Naive B cell (primary cell): ENCODE measurements at regions not wholly inside any gene's neighbourhood (a gene's known extent, or its start where the extent isn't known, plus 50 kb on each side); places are given as distances from the start of the nearest gene placed in this dataset.

Experiments used
- ATAC-seq, 2 donors: fragments of 150-1000 bp; cut with Tn5 transposase; 2 replicates each; pipeline ENCODE4 v1.10.0; 2021; ENCODE audit warnings: low read depth in 2 of 2, mild to moderate bottlenecking in 2 of 2, moderate library complexity in 2 of 2
- DNase-seq: peaks from one replicate; pipeline ENCODE4 v3.0.0; 2022
- H3K27ac Mint-ChIP-seq, 6 donors: one replicate each; pipeline ENCODE4 v1.8.0; 2020 to 2022; ENCODE audit warnings: mild to moderate bottlenecking in 6 of 6, mixed read lengths in 6 of 6, moderate library complexity in 5 of 6, inconsistent platforms in 2 of 6
- H3K27me3 Mint-ChIP-seq, 3 donors: one replicate each; pipeline ENCODE4 v1.8.0; 2021 to 2022; ENCODE audit warnings: mixed read lengths in 3 of 3, mild to moderate bottlenecking in 1 of 3
- H3K36me3 Mint-ChIP-seq, 2 donors: one replicate each; pipeline ENCODE4 v1.8.0; 2020 to 2022; ENCODE audit warnings: mixed read lengths in 2 of 2, inconsistent platforms in 1 of 2, mild to moderate bottlenecking in 1 of 2
- H3K4me1 Mint-ChIP-seq, 3 donors: one replicate each; pipeline ENCODE4 v1.8.0; 2020 to 2022; ENCODE audit warnings: mixed read lengths in 3 of 3, inconsistent platforms in 1 of 3, mild to moderate bottlenecking in 1 of 3, moderate library complexity in 1 of 3
- H3K4me3 Mint-ChIP-seq, 8 donors: one replicate each; pipeline ENCODE4 v1.8.0; 2020 to 2022; ENCODE audit warnings: mild to moderate bottlenecking in 8 of 8, mixed read lengths in 8 of 8, moderate library complexity in 8 of 8, inconsistent platforms in 2 of 8
- H3K9me3 Mint-ChIP-seq, 7 donors: one replicate each; pipeline ENCODE4 v1.8.0; 2020 to 2022; ENCODE audit warnings: mixed read lengths in 7 of 7, mild to moderate bottlenecking in 5 of 7, inconsistent platforms in 2 of 7, moderate library complexity in 1 of 7

DNA sequence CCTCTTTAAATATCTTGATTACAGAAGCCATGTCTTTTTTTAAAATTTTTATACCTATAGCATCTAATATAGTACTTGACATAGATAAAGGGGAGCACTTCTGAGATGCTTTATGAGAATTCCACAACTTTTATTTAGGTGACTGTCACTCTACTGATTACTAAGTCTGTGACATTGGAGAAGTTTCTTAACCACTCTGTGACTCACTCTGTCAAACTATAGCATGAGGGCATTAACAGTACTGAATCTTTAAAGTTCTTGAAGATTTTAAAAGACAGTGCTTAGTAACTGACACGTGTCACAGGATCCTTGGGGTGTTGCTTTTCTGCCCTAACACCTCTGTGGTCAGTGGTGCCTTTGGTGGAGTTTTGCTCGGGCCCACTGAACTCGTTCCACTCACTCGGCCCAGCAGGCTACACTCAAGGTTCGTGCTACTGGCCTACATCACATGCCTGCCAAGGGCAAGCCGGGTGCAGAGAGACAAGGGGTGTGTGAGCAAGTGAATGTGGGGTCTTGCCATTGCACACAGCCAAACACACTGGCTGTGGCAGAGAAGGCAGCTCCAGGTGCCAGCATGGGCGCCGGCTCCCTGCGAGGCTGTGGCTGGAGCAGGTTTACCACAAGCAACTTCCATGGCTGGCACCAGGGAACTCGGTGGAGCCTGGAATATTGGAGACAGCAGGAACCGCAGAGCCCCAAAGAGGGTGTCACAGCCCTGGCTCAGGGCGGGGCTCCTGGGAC is 734.0 kb upstream of the CDH7 start:
- no peak overlapping the region for H3K27ac Mint-ChIP-seq
- H3K36me3 Mint-ChIP-seq, result no peaks in the 10 kb centered on the region
- no peaks in the 10 kb centered on the region for H3K27me3 Mint-ChIP-seq
- H3K4me3 Mint-ChIP-seq, result no peak overlapping the region
- no peaks in the 10 kb centered on the region for H3K4me1 Mint-ChIP-seq
- H3K9me3 Mint-ChIP-seq, result peaks cover 0 to 2% (median 0%) of the 10 kb centered on the region in 7 donors
- no peak for ATAC-seq
- DNase-seq, result no peak

DNA sequence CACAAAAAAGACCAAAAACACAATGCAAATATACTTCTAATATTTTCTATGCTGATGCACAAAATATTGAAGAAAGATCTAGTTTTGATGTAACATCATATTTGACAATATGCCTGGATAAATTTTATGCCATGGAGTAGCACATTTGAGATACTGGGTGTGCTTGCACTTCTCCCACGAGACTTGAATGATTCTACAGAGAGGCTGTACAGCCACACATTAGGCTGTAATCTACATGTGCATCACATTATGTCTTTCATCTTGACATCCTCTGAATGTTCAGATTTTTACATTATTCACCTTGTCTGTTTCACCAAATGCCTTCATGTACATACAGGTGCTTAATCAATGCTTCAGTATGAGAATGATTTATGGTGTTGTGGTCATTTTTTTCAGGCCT is 756.4 kb upstream of the CDH7 start:
- Mint-ChIP-seq H3K9me3 (peaks cover 0 to 3% (median 0%) of the 10 kb centered on the region in 7 donors), H3K4me1 (no peaks in the 10 kb centered on the region), H3K36me3 (no peaks in the 10 kb centered on the region), H3K4me3 (peak overlapping the region in 1 of 8 donors; percentile 30), H3K27ac (no peak overlapping the region), H3K27me3 (no peaks in the 10 kb centered on the region)
- ATAC-seq, result no peak
- no peak for DNase-seq

DNA sequence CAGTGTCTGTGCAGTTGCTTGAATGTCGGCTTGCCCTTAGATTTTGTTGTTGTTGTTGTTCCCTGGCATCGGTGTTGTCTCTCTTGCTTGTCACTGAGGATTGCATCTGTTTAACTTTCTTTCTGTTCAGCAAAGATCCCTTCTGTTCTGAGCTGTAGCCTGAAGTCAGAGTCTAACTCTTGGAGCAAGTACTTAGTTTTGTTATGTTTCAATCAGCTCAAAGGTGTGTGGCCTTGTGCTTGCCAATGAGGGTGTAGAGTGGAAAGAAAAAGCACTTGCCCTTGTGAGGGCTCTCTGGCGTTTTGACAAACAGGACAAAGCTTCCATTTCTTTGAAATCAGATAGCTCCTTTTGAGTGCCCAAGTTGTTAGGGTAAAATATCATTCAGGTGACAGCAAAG is 757.1 kb upstream of the CDH7 start:
- Mint-ChIP-seq H3K4me3 (peak overlapping the region in 2 of 8 donors; percentile 21 to 34), H3K36me3 (no peaks in the 10 kb centered on the region), H3K9me3 (peaks cover 0 to 3% (median 0%) of the 10 kb centered on the region in 7 donors), H3K27me3 (no peaks in the 10 kb centered on the region), H3K27ac (no peak overlapping the region), H3K4me1 (no peaks in the 10 kb centered on the region)
- DNase-seq, result no peak
- ATAC-seq, result no peak

DNA sequence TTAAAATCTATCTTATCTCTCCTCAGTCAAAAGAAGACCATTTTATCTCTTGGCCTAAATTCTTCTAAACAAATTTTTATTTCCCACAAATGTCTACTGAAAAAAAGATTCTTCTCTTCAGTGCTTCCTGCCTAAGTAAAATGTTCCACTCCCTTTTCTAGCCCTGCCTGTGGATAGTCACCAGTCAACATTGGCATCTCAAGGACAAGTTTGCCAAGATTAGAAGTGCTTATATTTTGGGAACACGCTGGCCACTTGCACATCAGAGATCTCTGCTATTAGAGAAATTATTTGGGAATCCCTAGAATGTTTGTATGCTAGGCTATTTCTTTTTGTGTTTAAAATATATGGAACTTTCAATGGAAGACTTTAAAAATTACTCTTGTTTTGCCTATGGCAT is 758.2 kb upstream of the CDH7 start:
- DNase-seq, result no peak
- Mint-ChIP-seq H3K27me3 (no peaks in the 10 kb centered on the region), H3K4me3 (no peak overlapping the region), H3K36me3 (no peaks in the 10 kb centered on the region), H3K27ac (no peak overlapping the region), H3K9me3 (peaks cover 0 to 3% (median 0%) of the 10 kb centered on the region in 7 donors), H3K4me1 (no peaks in the 10 kb centered on the region)
- ATAC-seq, result no peak

DNA sequence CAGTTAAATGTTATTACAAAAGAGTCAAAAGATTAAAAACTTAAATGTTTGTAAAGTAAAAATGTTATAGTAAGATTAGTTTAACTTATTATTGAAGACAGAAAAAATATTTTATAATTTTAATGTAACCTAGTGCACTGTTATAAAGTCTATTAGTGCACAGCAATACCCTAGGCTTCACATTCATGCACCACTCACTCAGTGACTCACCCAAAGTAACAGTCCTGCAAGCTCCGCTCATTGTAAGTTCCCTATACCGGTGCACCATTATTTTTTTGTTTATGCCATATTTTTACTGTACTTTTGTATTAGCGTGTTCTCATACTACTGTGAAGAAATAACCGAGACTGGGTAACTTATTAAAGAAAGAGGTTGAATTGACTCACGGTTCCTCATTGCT is 759.7 kb upstream of the CDH7 start:
- ATAC-seq (no peak), DNase-seq (no peak)
- peaks cover 0 to 3% (median 0%) of the 10 kb centered on the region in 7 donors for H3K9me3 Mint-ChIP-seq
- no peak overlapping the region for H3K27ac Mint-ChIP-seq
- H3K4me1 Mint-ChIP-seq, result no peaks in the 10 kb centered on the region
- no peak overlapping the region for H3K4me3 Mint-ChIP-seq
- H3K27me3 Mint-ChIP-seq, result no peaks in the 10 kb centered on the region
- H3K36me3 Mint-ChIP-seq, result no peaks in the 10 kb centered on the region

DNA sequence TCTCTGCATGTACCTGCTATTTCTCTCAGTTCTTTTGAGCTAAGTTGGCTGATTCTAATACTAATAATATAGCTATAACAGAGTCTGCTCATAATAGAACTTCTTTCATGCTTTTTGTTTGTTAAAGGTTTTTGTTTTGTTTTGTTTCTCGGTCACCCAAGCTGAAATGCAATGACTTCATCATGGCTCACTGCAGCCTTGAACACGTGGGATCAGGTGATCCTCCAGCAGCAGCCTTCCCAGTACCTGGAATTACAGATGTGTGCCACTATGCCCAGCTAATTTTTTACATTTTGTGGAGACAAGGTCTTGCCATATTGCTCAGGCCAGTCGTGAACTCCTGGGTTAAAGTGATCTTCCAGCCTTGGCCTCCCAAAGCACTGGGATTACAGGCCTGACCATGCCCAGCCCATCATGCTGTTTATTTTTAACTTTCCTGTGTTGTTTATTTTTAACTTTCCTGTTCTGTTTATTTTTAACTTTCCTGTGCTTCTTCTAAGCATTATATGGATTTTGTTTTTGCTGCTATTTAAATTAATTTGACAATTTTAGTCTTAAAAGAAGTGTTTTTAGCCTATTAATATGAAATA is 763.8 kb upstream of the CDH7 start:
- DNase-seq (no peak), ATAC-seq (no peak)
- peak overlapping the region in 1 of 6 donors; percentile 16 for H3K27ac Mint-ChIP-seq
- H3K27me3 Mint-ChIP-seq, result no peaks in the 10 kb centered on the region
- H3K4me3 Mint-ChIP-seq, result no peak overlapping the region
- H3K9me3 Mint-ChIP-seq, result peaks cover 0 to 2% (median 0%) of the 10 kb centered on the region in 7 donors
- H3K36me3 Mint-ChIP-seq, result no peaks in the 10 kb centered on the region
- H3K4me1 Mint-ChIP-seq, result no peaks in the 10 kb centered on the region

DNA sequence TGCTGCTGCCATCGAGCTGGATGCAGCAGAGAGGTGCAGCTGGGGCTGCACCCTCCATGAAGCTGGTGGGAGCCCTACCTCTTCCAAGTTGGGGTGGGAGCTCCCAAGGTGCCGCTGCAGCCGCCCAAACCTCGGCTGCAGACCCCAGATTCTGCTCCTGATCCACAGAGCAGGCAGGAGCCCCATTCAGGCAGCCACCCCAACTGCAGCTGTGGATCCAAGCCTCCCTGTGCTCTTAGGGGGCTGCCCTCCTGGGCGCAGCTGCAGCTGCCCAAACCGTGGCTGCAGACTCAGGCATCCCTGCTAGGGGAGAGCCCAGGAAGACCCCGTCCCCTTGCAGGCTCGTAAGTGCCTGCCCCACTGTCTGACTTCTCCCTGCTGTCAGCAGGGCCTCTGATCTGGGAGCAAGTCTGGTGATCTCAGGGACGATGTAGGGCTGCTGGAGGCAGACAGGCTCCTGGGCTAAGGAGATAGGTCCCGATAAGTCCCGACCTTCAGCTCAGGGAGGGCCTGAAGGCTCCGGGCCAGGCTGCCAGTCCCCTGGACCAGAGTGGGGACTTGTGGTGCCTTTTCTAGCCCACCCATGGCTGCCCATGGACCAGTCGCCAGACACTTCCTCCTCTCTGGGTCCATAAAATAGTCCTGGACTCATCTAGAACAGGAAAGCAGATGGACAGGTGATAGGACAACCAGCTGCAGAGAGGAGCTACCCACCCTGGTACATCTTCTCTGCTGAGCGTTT is 767.1 kb upstream of the CDH7 start:
- H3K27me3 Mint-ChIP-seq, result no peaks in the 10 kb centered on the region
- no peak overlapping the region for H3K27ac Mint-ChIP-seq
- H3K4me3 Mint-ChIP-seq, result no peak overlapping the region
- no peaks in the 10 kb centered on the region for H3K9me3 Mint-ChIP-seq
- ATAC-seq (no peak), DNase-seq (no peak)
- H3K4me1 Mint-ChIP-seq, result no peaks in the 10 kb centered on the region
- H3K36me3 Mint-ChIP-seq, result no peaks in the 10 kb centered on the region

DNA sequence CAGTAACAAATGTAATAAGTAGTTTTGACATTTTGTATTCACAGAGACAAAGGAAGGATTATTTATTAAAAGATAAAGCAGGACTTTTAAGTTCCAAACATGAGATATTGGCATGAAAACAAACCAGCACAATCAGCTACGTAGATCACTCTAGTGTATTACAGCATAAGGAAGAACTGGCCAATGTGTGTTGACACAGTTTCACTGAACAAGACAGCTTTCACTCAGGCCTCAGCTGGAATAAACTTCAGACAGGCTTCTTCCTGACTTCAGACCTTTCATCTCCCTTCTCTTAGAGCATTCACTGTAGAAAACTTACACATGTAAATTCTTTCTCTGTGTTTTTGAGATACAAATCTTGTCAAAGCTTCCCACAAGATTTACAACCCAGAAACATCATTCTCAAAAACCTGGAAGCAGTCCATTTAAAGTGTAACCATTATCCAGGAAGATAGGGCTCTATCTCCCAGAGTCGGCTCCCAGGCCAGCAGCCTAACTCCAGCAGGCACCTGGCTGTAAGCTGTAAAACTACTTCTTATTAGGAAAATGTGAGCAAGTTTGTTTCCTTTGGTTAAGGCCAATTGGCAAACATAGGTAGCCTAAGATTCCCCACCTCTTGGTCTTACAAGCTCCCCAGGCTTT is 768.3 kb upstream of the CDH7 start:
- no peaks in the 10 kb centered on the region for H3K4me1 Mint-ChIP-seq
- DNase-seq, result no peak
- H3K27ac Mint-ChIP-seq, result no peak overlapping the region
- H3K36me3 Mint-ChIP-seq, result no peaks in the 10 kb centered on the region
- peaks cover 0 to 2% (median 0%) of the 10 kb centered on the region in 7 donors for H3K9me3 Mint-ChIP-seq
- H3K4me3 Mint-ChIP-seq, result no peak overlapping the region
- no peak for ATAC-seq
- no peaks in the 10 kb centered on the region for H3K27me3 Mint-ChIP-seq

DNA sequence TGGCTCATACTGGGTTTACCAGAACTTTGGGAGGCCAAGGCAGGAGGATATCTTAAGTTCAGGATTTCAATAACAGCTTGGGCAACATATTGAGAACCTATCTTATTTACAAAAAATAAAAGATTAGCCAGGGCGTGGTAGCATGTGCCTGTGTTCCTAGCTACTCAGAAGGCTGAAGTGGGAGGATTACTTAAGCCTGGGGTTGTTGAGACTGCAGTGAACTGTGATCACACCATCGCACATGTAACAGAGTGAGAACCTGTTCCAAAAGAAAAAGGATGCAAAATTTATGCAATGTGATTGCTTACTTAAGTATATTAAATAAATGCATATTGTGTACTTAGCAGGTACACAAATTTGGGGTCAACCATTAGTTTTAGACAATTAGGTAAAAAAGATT is 768.9 kb upstream of the CDH7 start:
- ATAC-seq (no peak), DNase-seq (no peak)
- Mint-ChIP-seq H3K9me3 (peaks cover 0 to 2% (median 0%) of the 10 kb centered on the region in 7 donors), H3K27me3 (no peaks in the 10 kb centered on the region), H3K4me3 (no peak overlapping the region), H3K4me1 (no peaks in the 10 kb centered on the region), H3K27ac (no peak overlapping the region), H3K36me3 (no peaks in the 10 kb centered on the region)

DNA sequence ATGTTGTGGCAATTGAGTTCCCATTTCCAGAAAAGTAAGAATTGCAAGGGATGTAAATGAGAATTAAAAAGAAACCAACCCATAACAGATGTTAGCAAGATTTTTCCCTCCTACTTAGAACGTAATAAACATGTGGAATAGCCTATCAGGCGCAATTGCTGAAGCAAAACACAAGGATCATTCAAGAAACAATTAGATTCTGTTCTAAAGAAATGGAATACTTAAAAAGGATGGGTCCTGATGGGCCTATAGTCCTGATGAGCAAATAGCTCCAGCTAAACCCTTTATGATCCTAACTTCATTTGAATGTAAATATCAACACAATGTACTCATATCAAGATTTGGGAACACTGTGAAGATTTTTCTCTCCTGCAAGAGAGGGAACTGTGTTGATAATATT is 771.0 kb upstream of the CDH7 start:
- ATAC-seq, result no peak
- peaks cover 0 to 2% (median 0%) of the 10 kb centered on the region in 7 donors for H3K9me3 Mint-ChIP-seq
- H3K27me3 Mint-ChIP-seq, result no peaks in the 10 kb centered on the region
- H3K4me3 Mint-ChIP-seq, result no peak overlapping the region
- no peak overlapping the region for H3K27ac Mint-ChIP-seq
- no peaks in the 10 kb centered on the region for H3K36me3 Mint-ChIP-seq
- no peaks in the 10 kb centered on the region for H3K4me1 Mint-ChIP-seq
- DNase-seq, result no peak

DNA sequence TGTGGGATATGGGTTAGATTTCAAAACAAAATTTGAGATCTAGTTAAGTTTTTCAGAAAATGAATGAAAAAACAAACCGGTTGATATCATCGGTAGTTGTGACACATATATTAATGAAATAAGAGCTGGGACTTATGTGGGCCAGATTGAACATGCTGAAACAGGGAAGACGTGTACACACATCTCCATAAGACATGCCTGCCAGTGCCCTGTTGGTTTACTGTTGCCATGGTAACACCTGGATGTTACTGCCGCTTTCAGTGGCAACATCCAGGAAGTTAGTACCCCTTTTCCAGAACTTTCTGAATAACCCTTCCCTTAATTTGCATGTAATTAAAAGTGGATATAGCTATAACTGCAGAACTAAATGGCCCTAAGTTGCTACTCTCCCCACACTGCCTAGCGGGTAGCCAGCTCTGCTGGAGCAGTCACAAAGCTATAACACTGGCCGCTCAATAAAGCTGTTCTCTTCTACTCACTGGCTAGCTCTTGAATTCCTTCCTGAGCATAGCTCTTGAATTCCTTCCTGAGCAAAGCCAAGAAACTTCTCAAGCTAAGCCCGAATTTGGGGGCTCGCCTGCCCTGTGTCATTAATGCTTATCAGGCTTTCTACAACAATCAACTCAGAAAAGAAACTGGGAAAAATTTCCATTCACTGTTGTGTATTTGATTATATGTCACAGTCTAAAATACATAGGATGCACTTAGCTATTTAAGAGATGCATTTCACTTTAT is 776.3 kb upstream of the CDH7 start:
- Mint-ChIP-seq H3K9me3 (peaks cover 0 to 2% (median 0%) of the 10 kb centered on the region in 7 donors), H3K4me1 (no peaks in the 10 kb centered on the region), H3K27me3 (no peaks in the 10 kb centered on the region), H3K4me3 (no peak overlapping the region), H3K27ac (no peak overlapping the region), H3K36me3 (no peaks in the 10 kb centered on the region)
- DNase-seq, result no peak
- no peak for ATAC-seq

DNA sequence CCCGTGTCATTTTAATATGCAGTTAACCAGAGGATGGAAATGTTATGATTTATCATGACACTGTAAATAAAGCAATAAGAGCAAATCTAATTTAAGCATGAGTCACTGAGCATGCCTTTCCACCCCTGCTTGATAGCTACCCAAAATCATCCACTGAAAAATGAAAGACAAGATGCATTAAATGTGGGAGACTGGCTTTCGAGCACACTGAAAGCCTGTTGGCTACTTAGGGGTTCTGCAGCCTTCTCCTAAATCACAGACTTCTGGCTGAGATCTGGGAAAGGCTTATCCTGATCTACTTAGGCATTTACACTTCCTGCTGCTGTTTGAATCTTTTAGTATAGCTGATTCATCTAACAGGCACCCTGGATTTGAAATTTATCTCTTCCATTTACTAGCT is 778.3 kb upstream of the CDH7 start:
- no peak for DNase-seq
- H3K4me1 Mint-ChIP-seq, result no peaks in the 10 kb centered on the region
- H3K4me3 Mint-ChIP-seq, result no peak overlapping the region
- H3K36me3 Mint-ChIP-seq, result no peaks in the 10 kb centered on the region
- no peak for ATAC-seq
- no peak overlapping the region for H3K27ac Mint-ChIP-seq
- no peaks in the 10 kb centered on the region for H3K27me3 Mint-ChIP-seq
- H3K9me3 Mint-ChIP-seq, result no peaks in the 10 kb centered on the region

DNA sequence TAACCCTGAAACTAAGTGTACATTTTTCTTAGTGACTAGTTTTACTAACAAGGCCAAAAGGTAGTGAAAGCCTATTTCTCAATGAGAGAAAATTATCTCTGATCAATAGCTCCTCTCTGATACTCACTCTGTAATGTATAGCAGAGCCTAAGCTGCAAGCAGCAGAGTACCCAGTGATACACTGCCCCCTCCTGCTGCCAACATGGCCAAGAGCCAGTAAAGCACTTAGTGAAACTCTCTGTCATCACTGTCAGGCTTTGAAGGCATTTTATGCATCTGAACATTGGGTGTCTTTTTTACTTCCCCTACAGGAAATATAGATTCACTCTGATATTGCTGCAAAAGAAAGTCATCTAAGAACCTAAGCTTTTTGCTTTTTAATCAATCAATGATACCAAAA is 784.1 kb upstream of the CDH7 start:
- H3K4me3 Mint-ChIP-seq, result no peak overlapping the region
- no peaks in the 10 kb centered on the region for H3K27me3 Mint-ChIP-seq
- no peak overlapping the region for H3K27ac Mint-ChIP-seq
- H3K4me1 Mint-ChIP-seq, result no peaks in the 10 kb centered on the region
- DNase-seq (no peak), ATAC-seq (peak; percentile 37 to 42)
- H3K9me3 Mint-ChIP-seq, result no peaks in the 10 kb centered on the region
- no peaks in the 10 kb centered on the region for H3K36me3 Mint-ChIP-seq
